Naive thymus-derived CD8-positive, alpha-beta T cell (primary cell): ENCODE measurements at regions not wholly inside any gene's neighbourhood (a gene's known extent, or its start where the extent isn't known, plus 50 kb on each side); places are given as distances from the start of the nearest gene placed in this dataset.
A peak's percentile ranks its signal among the peaks of the same experiment; 100 is the strongest.

ENCODE experiments used
- ATAC-seq, 2 donors: fragments of 150-1000 bp; cut with Tn5 transposase in 1 of 2; sonication (Bioruptor Pico), chemical (Tn5 transposase) in 1 of 2; 1 replicate in 1 of 2; 2 replicates in 1 of 2; pipeline ENCODE4 v1.10.0; 2021; ENCODE audit warnings: mild to moderate bottlenecking in 2 of 2, moderate library complexity in 2 of 2
- POLR2A ChIA-PET: fragments of 350-600 bp; sonication (Branson Sonifier 250); formaldehyde crosslinking; loops from one replicate; lab custom pipeline; 2021; ENCODE audit warnings: antibody characterized with exemption; lab: Charles Lee
- DNase-seq, 10 donors: peaks; one replicate each; pipeline versions ENCODE4 v3.0.0 to v3.0.0-alpha.2; 2020 to 2022
- H3K27ac Mint-ChIP-seq, 10 donors: one replicate each; pipeline ENCODE4 v1.8.0; 2020 to 2022; ENCODE audit warnings: mild to moderate bottlenecking in 10 of 10, mixed read lengths in 10 of 10, moderate library complexity in 4 of 10, inconsistent platforms in 1 of 10
- H3K27me3 Mint-ChIP-seq, 5 donors: one replicate each; pipeline ENCODE4 v1.8.0; 2021 to 2022; ENCODE audit warnings: mixed read lengths in 5 of 5
- H3K36me3 Mint-ChIP-seq, 3 donors: one replicate each; pipeline ENCODE4 v1.8.0; 2020 to 2022; ENCODE audit warnings: mixed read lengths in 3 of 3, mild to moderate bottlenecking in 2 of 3, inconsistent platforms in 1 of 3
- H3K4me1 Mint-ChIP-seq, 4 donors: one replicate each; pipeline ENCODE4 v1.8.0; 2021 to 2022; ENCODE audit warnings: mixed read lengths in 4 of 4
- H3K4me3 Mint-ChIP-seq, 10 donors: one replicate each; pipeline ENCODE4 v1.8.0; 2020 to 2022; ENCODE audit warnings: mild to moderate bottlenecking in 10 of 10, mixed read lengths in 10 of 10, moderate library complexity in 6 of 10, inconsistent platforms in 1 of 10
- H3K9me3 Mint-ChIP-seq, 9 donors: one replicate each; pipeline ENCODE4 v1.8.0; 2020 to 2022; ENCODE audit warnings: mixed read lengths in 9 of 9, mild to moderate bottlenecking in 3 of 9, inconsistent platforms in 1 of 9, moderate library complexity in 1 of 9

- peaks cover 0 to 11% (median 3%) of the 10 kb centered on the region in 9 donors for H3K9me3 Mint-ChIP-seq
- no peak overlapping the region for H3K27ac Mint-ChIP-seq
- DNase-seq: no peak
- H3K36me3 Mint-ChIP-seq: peaks cover 0 to 12% (median 0%) of the 10 kb centered on the region in 3 donors
- POLR2A ChIA-PET: no interaction called here
- H3K4me1 Mint-ChIP-seq: no peaks in the 10 kb centered on the region
- no peak for ATAC-seq
- no peak overlapping the region for H3K4me3 Mint-ChIP-seq
- H3K27me3 Mint-ChIP-seq: peaks cover 0 to 12% (median 6%) of the 10 kb centered on the region in 5 donors
These were observed 170.3 kb upstream of the SOX4 start for GRCh38 chr6:21423106-21423854.

- ATAC-seq (no peak), DNase-seq (no peak)
- peaks cover 0 to 12% (median 0%) of the 10 kb centered on the region in 3 donors for H3K36me3 Mint-ChIP-seq
- no peaks in the 10 kb centered on the region for H3K4me1 Mint-ChIP-seq
- peaks cover under 1 to 14% (median 7%) of the 10 kb centered on the region in 5 donors for H3K27me3 Mint-ChIP-seq
- H3K4me3 Mint-ChIP-seq: no peak overlapping the region
- POLR2A ChIA-PET: no interaction called here
- H3K27ac Mint-ChIP-seq: no peak overlapping the region
- peaks cover 0 to 11% (median 3%) of the 10 kb centered on the region in 9 donors for H3K9me3 Mint-ChIP-seq
These were observed 166.6 kb upstream of the SOX4 start for GRCh38 chr6:21426841-21427490.

- Mint-ChIP-seq H3K27me3 (peaks cover 2 to 13% (median 7%) of the 10 kb centered on the region in 5 donors), H3K36me3 (peaks cover 0 to 7% (median 0%) of the 10 kb centered on the region in 3 donors), H3K9me3 (peaks cover 0 to 11% (median 3%) of the 10 kb centered on the region in 9 donors), H3K27ac (peak overlapping the region in 2 of 10 donors; percentile 29 to 30), H3K4me3 (no peak overlapping the region), H3K4me1 (no peaks in the 10 kb centered on the region)
- POLR2A ChIA-PET: interaction anchor here (0.7 kb wide), 1 partner anchor 9 kb away, joined by 3 read pairs; no protein-coding TSS in a partner anchor
- no peak for ATAC-seq
- no peak for DNase-seq
These were observed 164.3 kb upstream of the SOX4 start for GRCh38 chr6:21429291-21429690.

- H3K27ac Mint-ChIP-seq: no peak overlapping the region
- ATAC-seq (no peak), DNase-seq (no peak)
- H3K4me1 Mint-ChIP-seq: no peaks in the 10 kb centered on the region
- no peak overlapping the region for H3K4me3 Mint-ChIP-seq
- H3K27me3 Mint-ChIP-seq: peaks cover 2 to 8% (median 5%) of the 10 kb centered on the region in 5 donors
- peaks cover 0 to 3% (median 0%) of the 10 kb centered on the region in 9 donors for H3K9me3 Mint-ChIP-seq
- peaks cover 0 to 3% (median 0%) of the 10 kb centered on the region in 3 donors for H3K36me3 Mint-ChIP-seq
- POLR2A ChIA-PET: no interaction called here
These were observed 162.0 kb upstream of the SOX4 start for GRCh38 chr6:21431526-21431925.

GRCh38 chr6:21436625-21437024 is 156.9 kb upstream of the SOX4 start:
- no peak for ATAC-seq
- POLR2A ChIA-PET: no interaction called here
- Mint-ChIP-seq H3K27ac (peak overlapping the region in 1 of 10 donors; percentile 4), H3K4me3 (peak overlapping the region in 1 of 10 donors; percentile 18), H3K4me1 (peaks cover 8 to 18% (median 14%) of the 10 kb centered on the region in 4 donors), H3K9me3 (peaks cover 0 to 2% (median 0%) of the 10 kb centered on the region in 9 donors), H3K27me3 (peaks cover 0 to 2% (median 1%) of the 10 kb centered on the region in 5 donors), H3K36me3 (no peaks in the 10 kb centered on the region)
- no peak for DNase-seq

GRCh38 chr6:21437581-21437980 is 156.0 kb upstream of the SOX4 start:
- POLR2A ChIA-PET: no interaction called here
- DNase-seq (no peak), ATAC-seq (no peak)
- Mint-ChIP-seq H3K4me1 (peaks cover 8 to 18% (median 14%) of the 10 kb centered on the region in 4 donors), H3K27me3 (no peaks in the 10 kb centered on the region), H3K36me3 (no peaks in the 10 kb centered on the region), H3K27ac (no peak overlapping the region), H3K4me3 (no peak overlapping the region), H3K9me3 (peaks cover 0 to 2% (median 0%) of the 10 kb centered on the region in 9 donors)

- H3K4me3 Mint-ChIP-seq: peak overlapping the region in 2 of 10 donors; percentile 8 to 11
- H3K36me3 Mint-ChIP-seq: no peaks in the 10 kb centered on the region
- POLR2A ChIA-PET: interaction anchor here (0.6 kb wide), 1 partner anchor 9 kb away, joined by 3 read pairs; no protein-coding TSS in a partner anchor
- H3K27me3 Mint-ChIP-seq: peaks cover 0 to 3% (median 0%) of the 10 kb centered on the region in 5 donors
- ATAC-seq (peak in 1 of 2 donors; percentile 73), DNase-seq (peak in 3 of 10 donors; percentile 5 to 21 (median 9))
- peaks cover 0 to 2% (median 0%) of the 10 kb centered on the region in 9 donors for H3K9me3 Mint-ChIP-seq
- peak overlapping the region in 2 of 10 donors; percentile 28 to 34 for H3K27ac Mint-ChIP-seq
- H3K4me1 Mint-ChIP-seq: peaks cover 8 to 18% (median 14%) of the 10 kb centered on the region in 4 donors
These were observed 155.1 kb upstream of the SOX4 start for GRCh38 chr6:21438237-21438985.

GRCh38 chr6:21438986-21439352 is 154.6 kb upstream of the SOX4 start:
- ATAC-seq (peak in 1 of 2 donors; percentile 62), DNase-seq (peak in 1 of 10 donors; percentile 15)
- POLR2A ChIA-PET: no interaction called here
- peak overlapping the region in 1 of 10 donors; percentile 12 for H3K4me3 Mint-ChIP-seq
- peaks cover 0 to 2% (median 0%) of the 10 kb centered on the region in 9 donors for H3K9me3 Mint-ChIP-seq
- H3K27me3 Mint-ChIP-seq: peaks cover 0 to 3% (median 0%) of the 10 kb centered on the region in 5 donors
- no peaks in the 10 kb centered on the region for H3K36me3 Mint-ChIP-seq
- peaks cover 8 to 18% (median 14%) of the 10 kb centered on the region in 4 donors for H3K4me1 Mint-ChIP-seq
- H3K27ac Mint-ChIP-seq: no peak overlapping the region

GRCh38 chr6:21441386-21441785 is 152.2 kb upstream of the SOX4 start:
- no peak overlapping the region for H3K4me3 Mint-ChIP-seq
- no peaks in the 10 kb centered on the region for H3K36me3 Mint-ChIP-seq
- no peak overlapping the region for H3K27ac Mint-ChIP-seq
- no peak for ATAC-seq
- H3K4me1 Mint-ChIP-seq: peaks cover 12 to 18% (median 14%) of the 10 kb centered on the region in 4 donors
- peaks cover 0 to 2% (median 0%) of the 10 kb centered on the region in 9 donors for H3K9me3 Mint-ChIP-seq
- DNase-seq: no peak
- POLR2A ChIA-PET: no interaction called here
- peaks cover 0 to 8% (median 0%) of the 10 kb centered on the region in 5 donors for H3K27me3 Mint-ChIP-seq

- peaks cover 0 to 8% (median 0%) of the 10 kb centered on the region in 5 donors for H3K27me3 Mint-ChIP-seq
- DNase-seq: no peak
- H3K4me1 Mint-ChIP-seq: peaks cover 12 to 18% (median 14%) of the 10 kb centered on the region in 4 donors
- POLR2A ChIA-PET: no interaction called here
- H3K27ac Mint-ChIP-seq: no peak overlapping the region
- no peaks in the 10 kb centered on the region for H3K9me3 Mint-ChIP-seq
- no peaks in the 10 kb centered on the region for H3K36me3 Mint-ChIP-seq
- no peak for ATAC-seq
- no peak overlapping the region for H3K4me3 Mint-ChIP-seq
These were observed 150.7 kb upstream of the SOX4 start for GRCh38 chr6:21442874-21443273.

GRCh38 chr6:21444711-21445260 is 148.8 kb upstream of the SOX4 start:
- Mint-ChIP-seq H3K9me3 (no peaks in the 10 kb centered on the region), H3K27me3 (peaks cover 0 to 8% (median 0%) of the 10 kb centered on the region in 5 donors), H3K27ac (no peak overlapping the region), H3K4me3 (no peak overlapping the region), H3K4me1 (peaks cover 0 to 4% (median under 1%) of the 10 kb centered on the region in 4 donors), H3K36me3 (no peaks in the 10 kb centered on the region)
- POLR2A ChIA-PET: no interaction called here
- ATAC-seq: no peak
- no peak for DNase-seq

- Mint-ChIP-seq H3K9me3 (no peaks in the 10 kb centered on the region), H3K27me3 (peaks cover 0 to 11% (median 0%) of the 10 kb centered on the region in 5 donors), H3K4me1 (peaks cover 0 to 4% (median 0%) of the 10 kb centered on the region in 4 donors), H3K27ac (no peak overlapping the region), H3K36me3 (no peaks in the 10 kb centered on the region), H3K4me3 (no peak overlapping the region)
- DNase-seq (no peak), ATAC-seq (no peak)
- POLR2A ChIA-PET: no interaction called here
These were observed 145.6 kb upstream of the SOX4 start for GRCh38 chr6:21447987-21448386.
